Breast epithelium (tissue), 4 donors: ENCODE measurements at regions not wholly inside any gene's neighbourhood (a gene's known extent, or its start where the extent isn't known, plus 50 kb on each side); places are given as distances from the start of the nearest gene placed in this dataset.

ENCODE experiments used
- DNase-seq, 2 donors: peaks; one replicate each; pipeline ENCODE4 v3.0.0-alpha.2; 2019; ENCODE audit warnings: low spot score in 2 of 2
- H3K27ac ChIP-seq, 2 donors: fragments of 200-600 bp; sonication (generic) in 1 of 2; one replicate each; pipeline ENCODE4 v1.5.1; 2016 to 2019; ENCODE audit warnings: mild to moderate bottlenecking in 1 of 2
- H3K27me3 ChIP-seq, 2 donors: fragments of 200-600 bp; sonication (generic) in 1 of 2; one replicate each; pipeline versions ENCODE4 v1.5.1 to v1.6.0; 2017 to 2019; ENCODE audit warnings: control low read depth in 1 of 2, mild to moderate bottlenecking in 1 of 2
- H3K36me3 ChIP-seq: fragments of 200-600 bp; one replicate; pipeline ENCODE4 v1.5.1; 2019
- H3K4me1 ChIP-seq, 2 donors: fragments of 200-600 bp; sonication (generic); one replicate each; pipeline ENCODE4 v1.5.1; 2016 to 2019; ENCODE audit warnings: control low read depth in 1 of 2
- H3K4me3 ChIP-seq, 3 donors: fragments of 200-600 bp; sonication (generic); 1 replicate in 2 of 3; 2 replicates in 1 of 3; pipeline ENCODE4 v1.5.1; 2016 to 2019; ENCODE audit warnings: mild to moderate bottlenecking in 3 of 3, moderate library complexity in 2 of 3
- H3K9me3 ChIP-seq, 2 donors: fragments of 200-600 bp; sonication (generic) in 1 of 2; one replicate each; pipeline ENCODE4 v1.5.1; 2016 to 2019; ENCODE audit warnings: control low read depth in 1 of 2
- POLR2A ChIP-seq: fragments of 450-650 bp; IDR thresholded peaks from one replicate; pipeline ENCODE4 v1.6.1; 2016; ENCODE audit warnings: antibody characterized with exemption, mild to moderate bottlenecking, moderate library complexity
- POLR2AphosphoS5 ChIP-seq, 3 donors: sonication (generic); formaldehyde crosslinking; IDR thresholded peaks; one replicate each; pipeline ENCODE4 v1.6.1; 2017; ENCODE audit warnings: antibody characterized with exemption in 3 of 3
- intact Hi-C: fragments of 100-400 bp; cut with DNase I; formaldehyde crosslinking; loops from one replicate; pipeline ENCODE4 v1.15.1; 2023; ENCODE audit warnings: low total_unique reads
- TF ChIP-seq, protein P1 (sequence below), 3 donors: fragments of 450-650 bp; IDR thresholded peaks; one replicate each; pipeline ENCODE4 v1.5.1; 2016 to 2017; ENCODE audit warnings: antibody characterized with exemption in 3 of 3, mild to moderate bottlenecking in 3 of 3, moderate library complexity in 3 of 3

DNA sequence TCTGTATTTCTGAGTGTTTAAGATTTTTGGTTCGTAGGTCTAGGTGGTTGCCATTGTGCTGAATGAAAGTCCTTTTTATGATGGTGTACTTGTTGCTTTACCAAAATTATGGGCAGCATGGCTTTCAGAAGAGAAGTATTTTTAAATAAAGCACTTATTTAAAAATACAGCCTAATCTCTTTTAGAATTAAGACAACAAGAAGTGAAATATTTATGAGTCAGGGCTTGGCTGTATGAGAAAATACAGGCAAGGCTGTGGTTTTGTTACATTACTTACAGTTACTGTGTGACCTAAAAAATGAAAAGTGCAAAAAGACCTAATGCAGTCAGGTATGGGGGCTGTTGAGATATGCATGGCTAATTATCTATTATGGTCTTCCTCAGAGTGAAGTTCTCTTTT is 185.2 kb upstream of the PPP1R3A start:
- Histone ChIP-seq H3K36me3 (no peaks in the 10 kb centered on the region), H3K4me3 (no peak overlapping the region), H3K27ac (no peak overlapping the region), H3K9me3 (no peaks in the 10 kb centered on the region), H3K27me3 (no peaks in the 10 kb centered on the region), H3K4me1 (no peaks in the 10 kb centered on the region)
- intact Hi-C loops, result no loop called here
- TF ChIP-seq, protein P1, sequence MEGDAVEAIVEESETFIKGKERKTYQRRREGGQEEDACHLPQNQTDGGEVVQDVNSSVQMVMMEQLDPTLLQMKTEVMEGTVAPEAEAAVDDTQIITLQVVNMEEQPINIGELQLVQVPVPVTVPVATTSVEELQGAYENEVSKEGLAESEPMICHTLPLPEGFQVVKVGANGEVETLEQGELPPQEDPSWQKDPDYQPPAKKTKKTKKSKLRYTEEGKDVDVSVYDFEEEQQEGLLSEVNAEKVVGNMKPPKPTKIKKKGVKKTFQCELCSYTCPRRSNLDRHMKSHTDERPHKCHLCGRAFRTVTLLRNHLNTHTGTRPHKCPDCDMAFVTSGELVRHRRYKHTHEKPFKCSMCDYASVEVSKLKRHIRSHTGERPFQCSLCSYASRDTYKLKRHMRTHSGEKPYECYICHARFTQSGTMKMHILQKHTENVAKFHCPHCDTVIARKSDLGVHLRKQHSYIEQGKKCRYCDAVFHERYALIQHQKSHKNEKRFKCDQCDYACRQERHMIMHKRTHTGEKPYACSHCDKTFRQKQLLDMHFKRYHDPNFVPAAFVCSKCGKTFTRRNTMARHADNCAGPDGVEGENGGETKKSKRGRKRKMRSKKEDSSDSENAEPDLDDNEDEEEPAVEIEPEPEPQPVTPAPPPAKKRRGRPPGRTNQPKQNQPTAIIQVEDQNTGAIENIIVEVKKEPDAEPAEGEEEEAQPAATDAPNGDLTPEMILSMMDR (IDR thresholded peaks at IDR 0.05), result no peak
- no peak for TF ChIP-seq POLR2AphosphoS5 (IDR thresholded peaks at IDR 0.05)
- DNase-seq, result no peak

DNA sequence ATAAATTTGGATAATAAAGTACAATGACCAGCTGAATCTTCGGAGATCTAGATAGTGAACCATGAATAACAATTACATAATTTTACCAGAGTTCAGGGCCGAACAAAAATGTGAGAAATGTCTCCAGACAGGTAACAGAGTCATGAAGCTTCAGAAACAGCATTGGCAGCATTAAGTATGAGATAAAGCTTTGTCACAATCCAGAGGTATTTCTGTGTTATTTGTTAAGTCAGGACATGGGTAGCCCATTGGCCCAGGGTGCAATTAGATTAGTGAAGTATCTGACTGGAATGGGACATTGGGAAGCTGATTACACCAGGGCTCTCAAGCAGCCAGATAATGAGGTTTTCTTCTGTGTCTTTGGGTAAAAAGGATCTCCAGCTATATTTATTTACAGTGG is 184.2 kb upstream of the PPP1R3A start:
- no peaks in the 10 kb centered on the region for H3K9me3 ChIP-seq
- H3K4me3 ChIP-seq, result no peak overlapping the region
- TF ChIP-seq, protein P1 (IDR thresholded peaks at IDR 0.05), result no peak
- no peak for DNase-seq
- H3K27ac ChIP-seq, result no peak overlapping the region
- H3K27me3 ChIP-seq, result no peaks in the 10 kb centered on the region
- H3K4me1 ChIP-seq, result no peaks in the 10 kb centered on the region
- no peaks in the 10 kb centered on the region for H3K36me3 ChIP-seq
- intact Hi-C loops, result no loop called here

DNA sequence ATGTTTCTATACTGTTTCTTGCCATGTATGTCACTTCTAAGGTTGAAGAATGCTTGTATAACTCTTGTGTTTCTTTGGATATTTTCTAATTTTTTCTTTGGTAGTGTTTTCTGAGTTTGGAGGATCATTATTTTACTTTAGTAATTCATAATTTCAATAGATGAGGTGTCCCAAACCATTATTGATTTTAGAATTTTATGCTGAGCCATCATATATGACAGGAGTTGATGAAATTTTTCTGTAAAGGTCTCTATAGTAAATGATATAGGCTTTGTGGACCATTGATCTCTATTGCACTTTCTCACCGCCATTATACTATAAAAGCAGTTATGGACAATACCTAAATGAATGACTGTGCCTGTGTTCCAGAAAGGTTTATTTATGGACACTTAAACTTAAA is 183.3 kb upstream of the PPP1R3A start:
- intact Hi-C loops, result no loop called here
- Histone ChIP-seq H3K9me3 (no peaks in the 10 kb centered on the region), H3K27me3 (no peaks in the 10 kb centered on the region), H3K36me3 (no peaks in the 10 kb centered on the region), H3K27ac (no peak overlapping the region), H3K4me3 (no peak overlapping the region), H3K4me1 (no peaks in the 10 kb centered on the region)
- TF ChIP-seq, protein P1 (IDR thresholded peaks at IDR 0.05), result no peak
- TF ChIP-seq POLR2AphosphoS5 (IDR thresholded peaks at IDR 0.05), result no peak
- DNase-seq, result no peak

DNA sequence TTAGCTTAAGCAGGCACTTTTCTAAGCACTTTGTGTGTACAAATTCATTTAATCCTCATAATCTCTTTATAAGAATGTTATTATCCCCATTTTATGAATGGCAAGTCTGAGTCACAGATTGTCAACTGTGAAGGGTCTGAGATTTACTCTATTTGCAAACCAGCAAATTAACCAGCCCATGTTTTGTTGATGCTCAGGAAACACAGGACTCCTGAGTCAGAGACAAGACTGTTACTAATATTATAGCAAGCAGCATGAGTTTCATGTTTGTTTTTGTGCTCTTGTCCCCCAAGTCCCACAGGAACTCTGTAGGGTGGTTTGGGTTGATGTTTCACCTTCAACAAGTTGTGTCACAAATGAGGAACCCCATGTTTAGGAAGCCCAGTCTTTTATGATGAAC is 182.0 kb upstream of the PPP1R3A start:
- no peak for DNase-seq
- TF ChIP-seq POLR2AphosphoS5 (IDR thresholded peaks at IDR 0.05) (no peak), POLR2A (no peak)
- TF ChIP-seq, protein P1 (IDR thresholded peaks at IDR 0.05), result no peak
- intact Hi-C loops, result no loop called here
- Histone ChIP-seq H3K27me3 (no peaks in the 10 kb centered on the region), H3K4me3 (no peak overlapping the region), H3K9me3 (no peaks in the 10 kb centered on the region), H3K27ac (no peak overlapping the region), H3K36me3 (no peaks in the 10 kb centered on the region), H3K4me1 (no peaks in the 10 kb centered on the region)

DNA sequence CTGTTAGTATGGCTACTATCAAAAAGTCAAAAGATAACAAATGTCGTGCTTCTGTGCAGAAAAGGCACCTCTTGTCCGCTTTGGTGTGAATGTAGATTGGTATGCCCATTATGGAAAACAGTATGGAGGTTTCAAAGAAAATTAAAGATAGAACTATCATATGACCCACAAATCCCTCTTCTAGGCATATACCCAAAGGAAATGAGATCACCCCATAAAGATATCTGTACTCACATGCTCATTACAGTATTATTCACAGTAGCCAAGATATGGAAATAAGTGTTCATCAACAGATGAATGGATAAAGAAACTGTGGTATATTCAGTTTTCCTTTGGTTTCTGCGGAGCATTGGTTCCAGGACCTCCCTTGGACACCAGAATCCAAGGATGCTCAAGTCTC is 180.5 kb upstream of the PPP1R3A start:
- intact Hi-C loops, result no loop called here
- no peak for DNase-seq

More for the DNA sequence above, 180.5 kb upstream of the PPP1R3A start:
- Histone ChIP-seq H3K27me3 (no peaks in the 10 kb centered on the region), H3K27ac (no peak overlapping the region), H3K36me3 (no peaks in the 10 kb centered on the region), H3K9me3 (no peaks in the 10 kb centered on the region), H3K4me3 (no peak overlapping the region), H3K4me1 (no peaks in the 10 kb centered on the region)
- TF ChIP-seq POLR2AphosphoS5 (IDR thresholded peaks at IDR 0.05) (no peak), POLR2A (no peak)
- TF ChIP-seq, protein P1 (IDR thresholded peaks at IDR 0.05), result no peak
